ENCODE measurements at regions not wholly inside any gene's neighbourhood (a gene's known extent, or its start where the extent isn't known, plus 50 kb on each side); places are given as distances from the start of the nearest gene placed in this dataset.

GRCh38 chr5:101608322-101608721, 687.8 kb downstream of the SLCO4C1 start:
- no peak overlapping the region for H3K4me3 ChIP-seq (ENCODE audit: insufficient read depth, low read length, poor library complexity, severe bottlenecking)
- H2AFZ ChIP-seq (ENCODE audit: low read depth, low read length, severe bottlenecking), result no peak overlapping the region
- no peaks in the 10 kb centered on the region for H4K20me1 ChIP-seq (ENCODE audit: low read depth, low read length)
- no peak overlapping the region for H3K4me2 ChIP-seq (ENCODE audit: low read depth, low read length, poor library complexity, severe bottlenecking)
- H3K9me3 ChIP-seq (ENCODE audit: insufficient read depth, low read length), result no peaks in the 10 kb centered on the region
- no peak for TF ChIP-seq EZH2phosphoT487 (conservative IDR thresholded peaks at IDR 0.05; ENCODE audit: low read length)
- TF ChIP-seq, protein P1, sequence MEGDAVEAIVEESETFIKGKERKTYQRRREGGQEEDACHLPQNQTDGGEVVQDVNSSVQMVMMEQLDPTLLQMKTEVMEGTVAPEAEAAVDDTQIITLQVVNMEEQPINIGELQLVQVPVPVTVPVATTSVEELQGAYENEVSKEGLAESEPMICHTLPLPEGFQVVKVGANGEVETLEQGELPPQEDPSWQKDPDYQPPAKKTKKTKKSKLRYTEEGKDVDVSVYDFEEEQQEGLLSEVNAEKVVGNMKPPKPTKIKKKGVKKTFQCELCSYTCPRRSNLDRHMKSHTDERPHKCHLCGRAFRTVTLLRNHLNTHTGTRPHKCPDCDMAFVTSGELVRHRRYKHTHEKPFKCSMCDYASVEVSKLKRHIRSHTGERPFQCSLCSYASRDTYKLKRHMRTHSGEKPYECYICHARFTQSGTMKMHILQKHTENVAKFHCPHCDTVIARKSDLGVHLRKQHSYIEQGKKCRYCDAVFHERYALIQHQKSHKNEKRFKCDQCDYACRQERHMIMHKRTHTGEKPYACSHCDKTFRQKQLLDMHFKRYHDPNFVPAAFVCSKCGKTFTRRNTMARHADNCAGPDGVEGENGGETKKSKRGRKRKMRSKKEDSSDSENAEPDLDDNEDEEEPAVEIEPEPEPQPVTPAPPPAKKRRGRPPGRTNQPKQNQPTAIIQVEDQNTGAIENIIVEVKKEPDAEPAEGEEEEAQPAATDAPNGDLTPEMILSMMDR (IDR thresholded peaks at IDR 0.05; ENCODE audit: insufficient read depth, low read length, poor library complexity, severe bottlenecking), result no peak
- H3K27ac ChIP-seq (ENCODE audit: low read depth, low read length), result no peak overlapping the region
- H3K36me3 ChIP-seq (ENCODE audit: low read length), result no peaks in the 10 kb centered on the region
- no peak overlapping the region for H3K9ac ChIP-seq (ENCODE audit: low read length)
- no peaks in the 10 kb centered on the region for H3K79me2 ChIP-seq (ENCODE audit: insufficient read depth, low read length)
- H3K27me3 ChIP-seq (ENCODE audit: low read length), result no peaks in the 10 kb centered on the region
- no peaks in the 10 kb centered on the region for H3F3A ChIP-seq (ENCODE audit: insufficient read depth)
- no peaks in the 10 kb centered on the region for H3K9me2 ChIP-seq (replicated peaks; ENCODE audit: insufficient read depth, low read length)

GRCh38 chr5:101605700-101606099, 690.4 kb downstream of the SLCO4C1 start:
- no peak overlapping the region for H3K27ac ChIP-seq (ENCODE audit: low read depth, low read length)
- no peaks in the 10 kb centered on the region for H3K79me2 ChIP-seq (ENCODE audit: insufficient read depth, low read length)
- H2AFZ ChIP-seq (ENCODE audit: low read depth, low read length, severe bottlenecking), result no peak overlapping the region
- no peaks in the 10 kb centered on the region for H4K20me1 ChIP-seq (ENCODE audit: low read depth, low read length)
- no peaks in the 10 kb centered on the region for H3K27me3 ChIP-seq (ENCODE audit: low read length)
- no peaks in the 10 kb centered on the region for H3K36me3 ChIP-seq (ENCODE audit: low read length)
- no peaks in the 10 kb centered on the region for H3K9me2 ChIP-seq (replicated peaks; ENCODE audit: insufficient read depth, low read length)
- no peak overlapping the region for H3K4me3 ChIP-seq (ENCODE audit: insufficient read depth, low read length, poor library complexity, severe bottlenecking)
- no peaks in the 10 kb centered on the region for H3F3A ChIP-seq (ENCODE audit: insufficient read depth)
- no peak for TF ChIP-seq EZH2phosphoT487 (conservative IDR thresholded peaks at IDR 0.05; ENCODE audit: low read length)
- TF ChIP-seq, protein P1 (IDR thresholded peaks at IDR 0.05; ENCODE audit: insufficient read depth, low read length, poor library complexity, severe bottlenecking), result no peak
- no peak overlapping the region for H3K4me2 ChIP-seq (ENCODE audit: low read depth, low read length, poor library complexity, severe bottlenecking)
- H3K9ac ChIP-seq (ENCODE audit: low read length), result no peak overlapping the region
- no peaks in the 10 kb centered on the region for H3K9me3 ChIP-seq (ENCODE audit: insufficient read depth, low read length)

GRCh38 chr5:101600614-101601013, 695.5 kb downstream of the SLCO4C1 start:
- Histone ChIP-seq H3K4me3 (ENCODE audit: insufficient read depth, low read length, poor library complexity, severe bottlenecking) (no peak overlapping the region), H3K27me3 (ENCODE audit: low read length) (no peaks in the 10 kb centered on the region), H3K9ac (ENCODE audit: low read length) (no peak overlapping the region), H3K9me3 (ENCODE audit: insufficient read depth, low read length) (no peaks in the 10 kb centered on the region), H3K79me2 (ENCODE audit: insufficient read depth, low read length) (no peaks in the 10 kb centered on the region), H4K20me1 (ENCODE audit: low read depth, low read length) (no peaks in the 10 kb centered on the region), H3F3A (ENCODE audit: insufficient read depth) (no peaks in the 10 kb centered on the region), H3K27ac (ENCODE audit: low read depth, low read length) (no peak overlapping the region), H2AFZ (ENCODE audit: low read depth, low read length, severe bottlenecking) (no peak overlapping the region), H3K36me3 (ENCODE audit: low read length) (no peaks in the 10 kb centered on the region), H3K9me2 (replicated peaks; ENCODE audit: insufficient read depth, low read length) (no peaks in the 10 kb centered on the region), H3K4me2 (ENCODE audit: low read depth, low read length, poor library complexity, severe bottlenecking) (no peak overlapping the region)
- TF ChIP-seq EZH2phosphoT487 (conservative IDR thresholded peaks at IDR 0.05; ENCODE audit: low read length), result no peak
- TF ChIP-seq, protein P1 (IDR thresholded peaks at IDR 0.05; ENCODE audit: insufficient read depth, low read length, poor library complexity, severe bottlenecking), result no peak

Data from SU-DHL-6 (cell line).